Hepatocyte (in vitro differentiated cells): ENCODE measurements at regions not wholly inside any gene's neighbourhood (a gene's known extent, or its start where the extent isn't known, plus 50 kb on each side); places are given as distances from the start of the nearest gene placed in this dataset.

ENCODE experiments used
- DNase-seq: peaks from one replicate; pipeline ENCODE4 v3.0.0-alpha.2; 2016; ENCODE audit warnings: low spot score
- H2AFZ ChIP-seq: fragments of 200-600 bp; sonication (generic); 2 replicates; pipeline ENCODE4 v1.6.0; 2016; ENCODE audit warnings: antibody characterized with exemption, mild to moderate bottlenecking
- H3K27ac ChIP-seq: fragments of 200-600 bp; sonication (generic); 2 replicates; pipeline ENCODE4 v1.5.1; 2016; ENCODE audit warnings: mild to moderate bottlenecking
- H3K27me3 ChIP-seq: fragments of 200-600 bp; sonication (generic); 2 replicates; pipeline ENCODE4 v1.6.1; 2016
- H3K36me3 ChIP-seq: fragments of 200-600 bp; sonication (generic); replicated peaks from 2 replicates; pipeline ENCODE4 v1.5.1; 2016; ENCODE audit warnings: low read depth; ENCODE audit not compliant: insufficient read depth
- H3K4me1 ChIP-seq: fragments of 200-600 bp; sonication (generic); 2 replicates; pipeline ENCODE4 v1.5.1; 2016; ENCODE audit warnings: mild to moderate bottlenecking, moderate library complexity; ENCODE audit not compliant: insufficient read depth
- H3K4me2 ChIP-seq: fragments of 200-600 bp; sonication (generic); 2 replicates; pipeline ENCODE4 v1.6.0; 2016
- H3K4me3 ChIP-seq: fragments of 200-600 bp; sonication (generic); 2 replicates; pipeline ENCODE4 v1.5.1; 2016; ENCODE audit warnings: mild to moderate bottlenecking
- H3K79me2 ChIP-seq: fragments of 200-600 bp; sonication (generic); 2 replicates; pipeline ENCODE4 v1.6.0; 2017; ENCODE audit warnings: mild to moderate bottlenecking
- H3K9me2 ChIP-seq: fragments of 200-600 bp; sonication (generic); replicated peaks from 2 replicates; pipeline ENCODE4 v1.6.0; 2017; ENCODE audit warnings: mild to moderate bottlenecking; ENCODE audit not compliant: insufficient read depth
- H3K9me3 ChIP-seq: fragments of 200-600 bp; sonication (generic); 2 replicates; pipeline ENCODE4 v1.5.1; 2016; ENCODE audit warnings: low read depth, mild to moderate bottlenecking
- H4K20me1 ChIP-seq: fragments of 200-600 bp; sonication (generic); 2 replicates; pipeline ENCODE4 v1.6.0; 2016; ENCODE audit warnings: mild to moderate bottlenecking; ENCODE audit not compliant: insufficient read depth, poor library complexity, severe bottlenecking
- EZH2 ChIP-seq: fragments of 200-600 bp; sonication (generic); IDR thresholded peaks from 2 replicates; pipeline ENCODE4 v1.6.1; 2016; ENCODE audit warnings: antibody characterized with exemption, mild to moderate bottlenecking, borderline replicate concordance
- EZH2phosphoT487 ChIP-seq: fragments of 200-600 bp; sonication (generic); IDR thresholded peaks from one replicate; pipeline ENCODE4 v1.6.1; 2018; ENCODE audit warnings: antibody characterized with exemption, mild to moderate bottlenecking, low read depth, moderate library complexity; ENCODE audit not compliant: unreplicated experiment, severe bottlenecking
- WGBS: methylation state at CpG from one replicate; pipeline ENCODE4 v1.1.6; 2016; ENCODE audit warnings: low lambda C conversion rate; ENCODE audit errors: missing lambda C conversion rate; 5-methylcytosine and 5-hydroxymethylcytosine counted together
- TF ChIP-seq, protein P1 (sequence below): fragments of 200-600 bp; sonication (generic); IDR thresholded peaks from 2 replicates; pipeline ENCODE4 v1.5.1; 2016; ENCODE audit warnings: antibody characterized with exemption, mild to moderate bottlenecking; ENCODE audit not compliant: poor library complexity

DNA sequence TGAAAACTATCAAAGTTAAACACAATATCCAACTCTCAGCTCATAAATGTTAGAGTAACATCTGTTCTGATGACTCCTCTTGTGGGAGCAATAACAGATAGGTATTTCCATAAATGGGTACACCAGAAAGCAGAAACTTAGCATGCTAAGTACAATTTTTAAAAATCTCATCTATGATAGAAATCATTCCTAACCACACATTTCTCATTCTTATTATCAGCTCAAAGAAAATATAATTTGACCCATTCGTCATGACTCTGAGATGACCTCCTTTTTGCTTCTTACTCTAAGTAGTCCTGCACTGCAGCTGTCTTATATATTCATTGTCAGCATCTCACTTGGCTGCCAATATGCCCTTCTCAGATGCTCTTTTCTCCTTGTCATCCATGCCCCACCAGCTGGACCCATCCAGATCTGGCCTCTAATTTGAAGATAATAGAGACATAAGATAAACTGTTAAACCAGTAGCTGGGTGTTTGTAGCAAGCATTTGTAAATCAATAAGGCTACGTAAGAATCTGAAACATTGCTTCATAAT, 298.3 kb downstream of the KCNS3 start:
- Histone ChIP-seq H3K27ac (no peak overlapping the region), H3K9me2 (no peaks in the 10 kb centered on the region), H2AFZ (no peak overlapping the region), H3K79me2 (no peaks in the 10 kb centered on the region), H3K4me2 (no peak overlapping the region), H4K20me1 (no peaks in the 10 kb centered on the region), H3K27me3 (no peaks in the 10 kb centered on the region), H3K4me3 (no peak overlapping the region), H3K36me3 (no peaks in the 10 kb centered on the region), H3K9me3 (no peaks in the 10 kb centered on the region), H3K4me1 (no peaks in the 10 kb centered on the region)
- WGBS: 90% methylated on average over 2 of the region's 2 CpGs
- TF ChIP-seq EZH2 (no peak), EZH2phosphoT487 (no peak)
- TF ChIP-seq, protein P1, sequence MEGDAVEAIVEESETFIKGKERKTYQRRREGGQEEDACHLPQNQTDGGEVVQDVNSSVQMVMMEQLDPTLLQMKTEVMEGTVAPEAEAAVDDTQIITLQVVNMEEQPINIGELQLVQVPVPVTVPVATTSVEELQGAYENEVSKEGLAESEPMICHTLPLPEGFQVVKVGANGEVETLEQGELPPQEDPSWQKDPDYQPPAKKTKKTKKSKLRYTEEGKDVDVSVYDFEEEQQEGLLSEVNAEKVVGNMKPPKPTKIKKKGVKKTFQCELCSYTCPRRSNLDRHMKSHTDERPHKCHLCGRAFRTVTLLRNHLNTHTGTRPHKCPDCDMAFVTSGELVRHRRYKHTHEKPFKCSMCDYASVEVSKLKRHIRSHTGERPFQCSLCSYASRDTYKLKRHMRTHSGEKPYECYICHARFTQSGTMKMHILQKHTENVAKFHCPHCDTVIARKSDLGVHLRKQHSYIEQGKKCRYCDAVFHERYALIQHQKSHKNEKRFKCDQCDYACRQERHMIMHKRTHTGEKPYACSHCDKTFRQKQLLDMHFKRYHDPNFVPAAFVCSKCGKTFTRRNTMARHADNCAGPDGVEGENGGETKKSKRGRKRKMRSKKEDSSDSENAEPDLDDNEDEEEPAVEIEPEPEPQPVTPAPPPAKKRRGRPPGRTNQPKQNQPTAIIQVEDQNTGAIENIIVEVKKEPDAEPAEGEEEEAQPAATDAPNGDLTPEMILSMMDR: no peak
- DNase-seq: no peak

DNA sequence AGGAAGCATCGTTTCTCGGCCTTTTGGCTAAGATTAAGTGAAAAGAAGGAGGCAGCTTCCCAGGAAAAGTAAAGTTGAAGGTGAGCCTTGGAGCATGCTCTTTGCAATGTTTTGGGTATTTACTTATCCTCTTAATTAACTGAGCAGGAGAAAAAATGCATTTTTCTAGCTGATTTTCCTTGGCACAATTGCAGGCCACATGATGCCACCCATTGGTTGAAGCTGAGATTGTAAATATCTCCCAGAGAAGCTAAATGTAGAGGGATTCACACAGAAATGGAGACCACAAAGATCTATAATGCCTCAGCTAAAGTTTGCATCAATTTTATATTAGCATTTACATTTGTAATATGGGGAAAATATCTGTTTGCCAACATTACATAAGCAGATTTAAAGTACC, 294.1 kb downstream of the KCNS3 start:
- 91% methylated on average over 2 of the region's 2 CpGs for WGBS

DNA sequence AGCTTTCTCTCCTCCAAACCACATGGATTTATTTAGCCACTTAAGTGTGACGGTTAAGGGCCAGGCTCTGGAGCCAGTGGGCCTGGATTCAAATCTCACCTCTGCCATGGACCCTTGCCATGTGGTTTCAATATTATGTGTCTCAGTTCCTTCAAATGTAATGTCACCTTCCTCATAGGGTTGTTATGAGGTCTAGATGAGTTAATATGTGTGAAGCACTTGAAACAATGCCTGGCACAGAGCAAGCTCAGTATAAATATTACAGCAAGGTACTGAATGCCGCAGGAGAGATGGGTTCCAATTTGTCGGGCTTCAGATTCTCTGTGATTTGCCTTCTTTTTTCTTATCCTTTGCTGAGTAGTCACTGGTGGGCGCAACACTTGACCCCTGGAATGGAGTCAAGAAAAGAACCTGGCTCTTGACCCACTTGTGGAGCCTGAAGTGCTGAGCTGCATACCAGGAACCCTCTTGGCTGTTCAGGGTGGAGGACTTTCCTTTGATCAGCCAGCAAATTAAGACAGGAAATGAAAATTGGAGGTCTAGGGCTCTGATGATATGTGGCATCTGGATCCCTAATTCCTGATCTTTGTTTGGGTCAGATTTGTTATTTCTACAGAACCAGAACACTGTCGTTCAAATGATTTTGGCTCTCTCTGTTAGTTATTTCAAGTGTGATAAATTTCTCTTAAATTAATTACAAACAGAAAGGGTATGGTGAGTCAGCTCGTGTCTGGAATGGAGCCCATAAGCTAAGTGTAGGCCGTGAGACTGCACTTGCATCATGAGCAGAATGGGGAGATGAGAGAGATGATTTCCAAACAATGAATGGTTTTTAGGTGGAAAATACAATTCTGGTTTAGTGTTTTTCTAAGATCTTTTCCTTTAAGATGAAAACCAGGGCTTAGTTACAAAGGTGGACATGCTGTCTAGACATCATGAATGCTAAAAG, 293.0 kb downstream of the KCNS3 start:
- Histone ChIP-seq H3K27me3 (no peaks in the 10 kb centered on the region), H3K4me1 (no peaks in the 10 kb centered on the region), H3K9me2 (no peaks in the 10 kb centered on the region), H3K79me2 (no peaks in the 10 kb centered on the region), H2AFZ (no peak overlapping the region), H4K20me1 (no peaks in the 10 kb centered on the region), H3K9me3 (no peaks in the 10 kb centered on the region), H3K4me3 (no peak overlapping the region), H3K36me3 (no peaks in the 10 kb centered on the region), H3K4me2 (no peak overlapping the region), H3K27ac (no peak overlapping the region)
- WGBS: 87% methylated on average over 7 of the region's 7 CpGs
- no peak for DNase-seq
- TF ChIP-seq EZH2phosphoT487: no peak
- TF ChIP-seq, protein P1: no peak
- no peak for TF ChIP-seq EZH2

More for the DNA sequence above, 294.1 kb downstream of the KCNS3 start:
- no peak overlapping the region for H3K4me3 ChIP-seq
- DNase-seq: no peak
- no peaks in the 10 kb centered on the region for H4K20me1 ChIP-seq
- H3K27ac ChIP-seq: no peak overlapping the region
- no peaks in the 10 kb centered on the region for H3K36me3 ChIP-seq
- no peak overlapping the region for H2AFZ ChIP-seq
- H3K9me3 ChIP-seq: no peaks in the 10 kb centered on the region
- no peaks in the 10 kb centered on the region for H3K27me3 ChIP-seq
- TF ChIP-seq EZH2 (no peak), EZH2phosphoT487 (no peak)
- TF ChIP-seq, protein P1: no peak
- no peaks in the 10 kb centered on the region for H3K4me1 ChIP-seq
- H3K9me2 ChIP-seq: no peaks in the 10 kb centered on the region
- H3K4me2 ChIP-seq: no peak overlapping the region
- no peaks in the 10 kb centered on the region for H3K79me2 ChIP-seq
